ENCODE measurements at regions not wholly inside any gene's neighbourhood (a gene's known extent, or its start where the extent isn't known, plus 50 kb on each side); places are given as distances from the start of the nearest gene placed in this dataset.

DNA sequence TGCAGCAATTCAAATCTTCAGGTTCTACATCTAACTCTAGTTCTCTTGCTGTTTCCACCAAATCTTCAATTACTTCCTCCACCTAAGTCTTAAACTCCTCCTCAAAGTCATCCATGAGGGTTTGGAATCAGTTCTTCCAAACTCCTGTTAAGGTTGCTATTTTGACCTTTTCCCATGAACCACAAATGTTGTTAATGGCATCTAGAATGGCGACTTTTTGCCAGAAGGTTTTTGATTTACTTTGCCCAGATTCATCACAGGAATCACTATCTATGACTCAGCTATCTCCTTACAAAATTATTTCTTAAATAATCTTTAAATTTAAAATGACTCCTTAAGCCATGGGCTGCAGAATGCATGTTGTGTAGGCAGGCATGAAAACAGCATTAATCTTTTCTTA lies 368.9 kb upstream of the TNP1 start:
- CTCF ChIA-PET, result no interaction called here
- H3K9me2 ChIP-seq (ENCODE audit: insufficient read depth), result no peaks in the 10 kb centered on the region
- no peak overlapping the region for H3K4me3 ChIP-seq
- no peak for DNase-seq
- H2AFZ ChIP-seq, result no peak overlapping the region
- no peaks in the 10 kb centered on the region for H3K79me2 ChIP-seq (ENCODE audit: low read depth)
- no peaks in the 10 kb centered on the region for H3K36me3 ChIP-seq (ENCODE audit: low read depth)
- TF ChIP-seq, protein P1, sequence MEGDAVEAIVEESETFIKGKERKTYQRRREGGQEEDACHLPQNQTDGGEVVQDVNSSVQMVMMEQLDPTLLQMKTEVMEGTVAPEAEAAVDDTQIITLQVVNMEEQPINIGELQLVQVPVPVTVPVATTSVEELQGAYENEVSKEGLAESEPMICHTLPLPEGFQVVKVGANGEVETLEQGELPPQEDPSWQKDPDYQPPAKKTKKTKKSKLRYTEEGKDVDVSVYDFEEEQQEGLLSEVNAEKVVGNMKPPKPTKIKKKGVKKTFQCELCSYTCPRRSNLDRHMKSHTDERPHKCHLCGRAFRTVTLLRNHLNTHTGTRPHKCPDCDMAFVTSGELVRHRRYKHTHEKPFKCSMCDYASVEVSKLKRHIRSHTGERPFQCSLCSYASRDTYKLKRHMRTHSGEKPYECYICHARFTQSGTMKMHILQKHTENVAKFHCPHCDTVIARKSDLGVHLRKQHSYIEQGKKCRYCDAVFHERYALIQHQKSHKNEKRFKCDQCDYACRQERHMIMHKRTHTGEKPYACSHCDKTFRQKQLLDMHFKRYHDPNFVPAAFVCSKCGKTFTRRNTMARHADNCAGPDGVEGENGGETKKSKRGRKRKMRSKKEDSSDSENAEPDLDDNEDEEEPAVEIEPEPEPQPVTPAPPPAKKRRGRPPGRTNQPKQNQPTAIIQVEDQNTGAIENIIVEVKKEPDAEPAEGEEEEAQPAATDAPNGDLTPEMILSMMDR (conservative IDR thresholded peaks at IDR 0.05), result no peak
- no peak for TF ChIP-seq EZH2 (IDR thresholded peaks at IDR 0.05; ENCODE audit: low read depth)
- POLR2A ChIA-PET (ENCODE audit: unreplicated experiment), result interaction anchor here (0.6 to 0.7 kb wide), 2 partner anchors 452 to 498 kb away, joined by 3 to 5 read pairs; no protein-coding TSS in a partner anchor
- no peaks in the 10 kb centered on the region for H3K27me3 ChIP-seq (ENCODE audit: insufficient read depth, low read depth)
- no peak overlapping the region for H3K4me2 ChIP-seq
- H4K20me1 ChIP-seq (ENCODE audit: insufficient read depth), result no peaks in the 10 kb centered on the region
- intact Hi-C loops (cut with micrococcal nuclease; ENCODE audit: unreplicated experiment), result no loop called here
- peaks cover 15% of the 10 kb centered on the region; the same call in 1 of the 2 replicates for H3K9me3 ChIP-seq (ENCODE audit: insufficient read depth, low read depth)
- H3K4me1 ChIP-seq (replicated peaks; ENCODE audit: insufficient read depth), result peaks cover 43% of the 10 kb centered on the region
- peaks cover 14% of the 10 kb centered on the region for H3F3A ChIP-seq (ENCODE audit: insufficient read depth, low read depth)
- BruUV-seq (replicated peaks), result no TSS peak
- no peak overlapping the region for H3K27ac ChIP-seq

DNA sequence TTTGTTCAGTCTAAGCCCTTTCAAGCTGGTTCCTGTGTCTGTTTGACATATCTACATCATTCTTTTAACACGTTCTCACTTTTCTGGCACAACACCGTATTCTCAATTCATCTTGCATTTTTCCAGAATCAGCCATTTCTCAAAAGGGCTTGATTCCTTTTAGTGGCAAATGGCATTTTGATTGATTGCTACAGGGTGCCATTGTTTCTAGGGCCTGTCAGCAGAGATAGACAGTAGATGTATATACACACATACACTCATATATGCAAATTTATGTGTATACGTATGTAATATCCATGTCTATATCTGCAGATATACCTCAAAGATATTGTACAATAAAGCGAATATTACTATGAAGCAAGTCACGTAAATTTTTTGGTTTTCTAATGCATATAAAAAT lies 367.9 kb upstream of the TNP1 start:
- Histone ChIP-seq H3K9me3 (ENCODE audit: insufficient read depth, low read depth) (peaks cover 18% of the 10 kb centered on the region; the same call in 1 of the 2 replicates), H3K9me2 (ENCODE audit: insufficient read depth) (no peaks in the 10 kb centered on the region), H2AFZ (no peak overlapping the region), H3K4me2 (no peak overlapping the region), H4K20me1 (ENCODE audit: insufficient read depth) (no peaks in the 10 kb centered on the region), H3K4me3 (no peak overlapping the region), H3K4me1 (replicated peaks; ENCODE audit: insufficient read depth) (peaks cover 52% of the 10 kb centered on the region), H3F3A (ENCODE audit: insufficient read depth, low read depth) (peaks cover 22% of the 10 kb centered on the region), H3K79me2 (ENCODE audit: low read depth) (no peaks in the 10 kb centered on the region), H3K27me3 (ENCODE audit: insufficient read depth, low read depth) (no peaks in the 10 kb centered on the region), H3K27ac (no peak overlapping the region), H3K36me3 (ENCODE audit: low read depth) (no peaks in the 10 kb centered on the region)
- intact Hi-C loops (cut with micrococcal nuclease; ENCODE audit: unreplicated experiment), result no loop called here
- POLR2A ChIA-PET (ENCODE audit: unreplicated experiment), result interaction anchor here (0.5 kb wide), 1 partner anchor 45 kb away, joined by 3 read pairs; no protein-coding TSS in a partner anchor
- CTCF ChIA-PET, result no interaction called here
- DNase-seq, result no peak
- BruUV-seq (replicated peaks), result no TSS peak
- TF ChIP-seq, protein P1 (conservative IDR thresholded peaks at IDR 0.05), result no peak
- TF ChIP-seq EZH2 (IDR thresholded peaks at IDR 0.05; ENCODE audit: low read depth), result no peak

DNA sequence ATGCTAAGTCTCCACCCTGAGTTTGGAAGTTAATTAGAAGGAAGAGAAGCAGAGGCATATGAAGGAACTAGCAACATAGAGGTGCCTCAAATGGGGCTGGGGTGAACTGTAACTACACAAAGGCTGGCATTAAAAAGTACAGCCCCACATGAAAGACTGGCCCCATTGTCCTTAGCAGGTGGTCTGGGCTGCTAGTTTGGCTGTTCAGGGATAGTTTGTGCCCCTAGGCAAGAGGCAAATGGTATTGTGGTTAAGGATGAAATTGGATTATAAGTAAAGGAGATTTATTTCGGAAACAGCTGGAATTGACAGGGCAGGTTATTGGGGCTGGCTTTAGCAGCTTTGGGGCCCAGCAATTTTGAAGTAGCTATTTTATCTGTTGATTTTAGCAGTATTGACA lies 365.7 kb upstream of the TNP1 start:
- no peak overlapping the region for H3K4me2 ChIP-seq
- H2AFZ ChIP-seq, result no peak overlapping the region
- no TSS peak for BruUV-seq (replicated peaks)
- ChIA-PET CTCF (no interaction called here), POLR2A (ENCODE audit: unreplicated experiment) (no interaction called here)
- intact Hi-C loops (cut with micrococcal nuclease; ENCODE audit: unreplicated experiment), result no loop called here
- H3K9me2 ChIP-seq (ENCODE audit: insufficient read depth), result no peaks in the 10 kb centered on the region
- peaks cover 20% of the 10 kb centered on the region for H3F3A ChIP-seq (ENCODE audit: insufficient read depth, low read depth)
- no peak for DNase-seq
- H3K4me3 ChIP-seq, result no peak overlapping the region
- no peaks in the 10 kb centered on the region for H3K79me2 ChIP-seq (ENCODE audit: low read depth)
- H3K9me3 ChIP-seq (ENCODE audit: insufficient read depth, low read depth), result peaks cover 23% of the 10 kb centered on the region; the same call in 1 of the 2 replicates
- H3K36me3 ChIP-seq (ENCODE audit: low read depth), result no peaks in the 10 kb centered on the region
- peaks cover 41% of the 10 kb centered on the region for H3K4me1 ChIP-seq (replicated peaks; ENCODE audit: insufficient read depth)
- TF ChIP-seq, protein P1 (conservative IDR thresholded peaks at IDR 0.05), result no peak
- TF ChIP-seq EZH2 (IDR thresholded peaks at IDR 0.05; ENCODE audit: low read depth), result no peak
- H3K27ac ChIP-seq, result no peak overlapping the region
- H3K27me3 ChIP-seq (ENCODE audit: insufficient read depth, low read depth), result no peaks in the 10 kb centered on the region
- no peaks in the 10 kb centered on the region for H4K20me1 ChIP-seq (ENCODE audit: insufficient read depth)

Data from PC-9 (cell line).